NT2/D1 (cell line): ENCODE measurements at regions not wholly inside any gene's neighbourhood (a gene's known extent, or its start where the extent isn't known, plus 50 kb on each side); places are given as distances from the start of the nearest gene placed in this dataset.

Experiments used
- YY1 ChIP-seq: IDR thresholded peaks from 2 replicates; pipeline ENCODE4 v1.6.1; 2011; ENCODE audit not compliant: insufficient read length, insufficient read depth
- ZNF274 ChIP-seq: IDR thresholded peaks from 2 replicates; pipeline ENCODE4 v1.6.1; 2011; ENCODE audit warnings: mild to moderate bottlenecking, low read depth, low read length

- no peak for TF ChIP-seq YY1
- TF ChIP-seq ZNF274 = no peak
Measured at GRCh38 chr1:163826500-163826899, 504.7 kb downstream of the NUF2 start.
